HL-60 (cell line): ENCODE measurements at regions not wholly inside any gene's neighbourhood (a gene's known extent, or its start where the extent isn't known, plus 50 kb on each side); places are given as distances from the start of the nearest gene placed in this dataset.

Experiments
- CTCF ChIP-seq: IDR thresholded peaks from one replicate; pipeline ENCODE4 v1.5.1; 2011; ENCODE audit warnings: low read length, control low read depth, inconsistent platforms; ENCODE audit not compliant: insufficient read depth
- GABPA ChIP-seq: IDR thresholded peaks from 2 replicates; pipeline ENCODE4 v1.6.1; 2012; ENCODE audit warnings: low read depth
- POLR2AphosphoS5 ChIP-seq: IDR thresholded peaks from 2 replicates; pipeline ENCODE4 v1.6.1; 2012; ENCODE audit warnings: low read depth
- REST ChIP-seq: IDR thresholded peaks from 2 replicates; pipeline ENCODE4 v1.6.1; 2012; ENCODE audit warnings: low read depth; ENCODE audit not compliant: insufficient replicate concordance
- SPI1 ChIP-seq: IDR thresholded peaks from 2 replicates; pipeline ENCODE4 v1.6.1; 2012; ENCODE audit warnings: low read depth, mild to moderate bottlenecking, borderline replicate concordance

GRCh38 chr2:240286596-240286995, 146.1 kb upstream of the OTOS start:
- no peak for TF ChIP-seq CTCF
- no peak for TF ChIP-seq POLR2AphosphoS5
- no peak for TF ChIP-seq GABPA
- TF ChIP-seq REST: no peak
- TF ChIP-seq SPI1: no peak
